DMS53 (cell line): ENCODE measurements at regions not wholly inside any gene's neighbourhood (a gene's known extent, or its start where the extent isn't known, plus 50 kb on each side); places are given as distances from the start of the nearest gene placed in this dataset.

ENCODE experiments used
- DNase-seq: peaks from one replicate; lab custom pipeline; 2025; lab: John Stamatoyannopoulos, UW

GRCh38 chr4:25578432-25578831 lies 77.2 kb upstream of the SLC34A2 start:
- no peak for DNase-seq

- no peak for DNase-seq
Measured at GRCh38 chr4:25580633-25581467, 74.8 kb upstream of the SLC34A2 start.

DNA sequence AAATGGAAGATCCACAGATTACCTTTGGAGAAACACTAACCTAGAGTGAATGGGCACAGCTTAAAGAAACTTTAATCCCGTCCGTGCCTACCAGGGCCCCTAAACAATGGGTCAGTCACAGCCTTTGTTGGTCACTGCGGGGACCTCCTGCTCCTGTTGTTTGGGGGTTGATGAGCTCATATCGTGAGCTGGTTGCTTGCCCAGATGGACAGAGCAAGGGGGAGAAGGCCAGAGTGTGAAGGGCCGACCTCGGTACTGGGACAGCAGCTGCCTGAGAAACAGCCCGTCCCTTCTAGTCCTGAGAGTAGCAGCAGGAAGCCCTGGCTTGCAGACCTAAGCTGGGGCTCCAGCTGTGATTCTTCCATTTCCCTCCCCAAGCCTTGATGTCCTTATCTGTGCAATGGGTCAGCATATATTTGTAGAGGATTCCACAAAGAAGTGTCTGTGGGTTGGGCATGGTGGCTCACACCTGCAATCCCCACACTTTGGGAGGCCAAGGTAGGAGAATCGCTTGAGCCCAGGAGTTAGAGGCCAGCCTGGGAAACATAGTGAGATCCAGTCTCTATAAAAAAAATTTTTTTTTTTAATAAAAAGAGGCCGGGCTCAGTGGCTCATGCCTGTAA lies 69.6 kb upstream of the SLC34A2 start:
- no peak for DNase-seq

DNA sequence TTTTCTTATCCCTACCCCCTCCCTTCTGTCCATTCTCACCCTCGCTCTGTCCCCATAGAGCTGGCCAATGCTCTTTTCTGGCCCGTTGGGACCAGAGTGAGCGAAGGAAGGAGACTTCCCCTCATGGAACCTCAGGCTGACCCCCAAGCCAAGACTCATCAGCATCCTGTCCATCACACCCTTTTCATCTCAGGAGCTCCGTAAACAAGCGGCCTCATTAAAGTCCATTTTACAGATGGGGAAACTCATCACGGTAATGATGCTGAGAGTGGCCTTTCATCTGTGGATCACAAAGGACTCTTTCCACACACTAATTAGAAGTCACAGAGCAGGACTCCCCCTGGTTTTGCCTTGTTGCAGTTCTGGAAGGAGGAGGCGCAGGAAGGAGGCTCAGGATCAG lies 67.4 kb upstream of the SLC34A2 start:
- DNase-seq = no peak

DNA sequence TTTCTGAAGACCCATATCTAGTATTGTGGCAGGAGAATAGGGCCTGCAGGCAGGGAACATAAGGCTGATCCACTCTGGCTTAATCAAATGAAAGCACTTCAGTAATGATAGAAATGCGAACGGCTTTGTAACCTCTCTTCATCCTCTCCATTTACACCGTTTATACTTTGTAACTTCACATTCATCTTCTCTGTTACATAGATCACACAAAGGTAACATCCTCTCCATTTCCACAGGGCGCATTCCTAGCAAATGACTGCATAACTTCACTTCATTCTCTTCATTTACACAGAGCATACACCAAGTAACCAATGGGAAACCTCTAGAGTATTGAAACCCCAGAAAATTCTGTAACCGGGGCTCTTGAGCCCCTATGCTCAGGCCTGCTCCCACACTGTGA lies 65.5 kb upstream of the SLC34A2 start:
- DNase-seq = no peak

GRCh38 chr4:25592736-25593135 lies 62.9 kb upstream of the SLC34A2 start:
- DNase-seq = no peak
